NB4 (cell line): ENCODE measurements at regions not wholly inside any gene's neighbourhood (a gene's known extent, or its start where the extent isn't known, plus 50 kb on each side); places are given as distances from the start of the nearest gene placed in this dataset.

Source experiments
- POLR2A ChIP-seq: IDR thresholded peaks from 2 replicates; pipeline ENCODE4 v1.6.1; 2011; ENCODE audit warnings: mild to moderate bottlenecking; ENCODE audit not compliant: insufficient read length; ENCODE audit errors: extremely low read depth
- TF ChIP-seq, protein P1 (sequence below): IDR thresholded peaks from one replicate; pipeline ENCODE4 v1.5.1; 2012; ENCODE audit warnings: low read depth, low read length
- TF ChIP-seq, protein P2 (sequence below): IDR thresholded peaks from 2 replicates; pipeline ENCODE4 v1.6.1; 2011; ENCODE audit warnings: low read depth, low read length

DNA sequence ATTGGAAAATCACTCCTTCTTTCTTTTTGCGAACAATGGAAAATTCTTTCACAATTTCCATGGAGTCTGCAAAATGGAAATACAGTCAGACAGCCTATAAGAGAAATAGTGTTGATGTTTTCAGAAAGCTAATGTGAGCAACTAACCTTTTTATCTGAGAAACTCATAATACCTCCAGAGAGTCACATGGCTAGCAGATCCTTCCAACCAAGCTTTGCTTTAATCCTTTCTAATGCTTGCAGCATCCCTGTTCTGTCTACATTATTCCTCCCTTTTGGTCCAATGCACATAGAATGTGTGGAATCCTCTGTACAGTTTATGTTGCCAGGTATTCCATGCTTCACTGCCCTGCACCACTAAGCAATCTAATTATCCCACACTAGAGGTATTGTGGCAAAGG, 717.5 kb upstream of the LRRN3 start:
- TF ChIP-seq, protein P1, sequence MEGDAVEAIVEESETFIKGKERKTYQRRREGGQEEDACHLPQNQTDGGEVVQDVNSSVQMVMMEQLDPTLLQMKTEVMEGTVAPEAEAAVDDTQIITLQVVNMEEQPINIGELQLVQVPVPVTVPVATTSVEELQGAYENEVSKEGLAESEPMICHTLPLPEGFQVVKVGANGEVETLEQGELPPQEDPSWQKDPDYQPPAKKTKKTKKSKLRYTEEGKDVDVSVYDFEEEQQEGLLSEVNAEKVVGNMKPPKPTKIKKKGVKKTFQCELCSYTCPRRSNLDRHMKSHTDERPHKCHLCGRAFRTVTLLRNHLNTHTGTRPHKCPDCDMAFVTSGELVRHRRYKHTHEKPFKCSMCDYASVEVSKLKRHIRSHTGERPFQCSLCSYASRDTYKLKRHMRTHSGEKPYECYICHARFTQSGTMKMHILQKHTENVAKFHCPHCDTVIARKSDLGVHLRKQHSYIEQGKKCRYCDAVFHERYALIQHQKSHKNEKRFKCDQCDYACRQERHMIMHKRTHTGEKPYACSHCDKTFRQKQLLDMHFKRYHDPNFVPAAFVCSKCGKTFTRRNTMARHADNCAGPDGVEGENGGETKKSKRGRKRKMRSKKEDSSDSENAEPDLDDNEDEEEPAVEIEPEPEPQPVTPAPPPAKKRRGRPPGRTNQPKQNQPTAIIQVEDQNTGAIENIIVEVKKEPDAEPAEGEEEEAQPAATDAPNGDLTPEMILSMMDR: no peak
- TF ChIP-seq, protein P2, sequence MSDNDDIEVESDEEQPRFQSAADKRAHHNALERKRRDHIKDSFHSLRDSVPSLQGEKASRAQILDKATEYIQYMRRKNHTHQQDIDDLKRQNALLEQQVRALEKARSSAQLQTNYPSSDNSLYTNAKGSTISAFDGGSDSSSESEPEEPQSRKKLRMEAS: no peak
- TF ChIP-seq POLR2A: no peak
